ENCODE measurements at regions not wholly inside any gene's neighbourhood (a gene's known extent, or its start where the extent isn't known, plus 50 kb on each side); places are given as distances from the start of the nearest gene placed in this dataset.

DNA sequence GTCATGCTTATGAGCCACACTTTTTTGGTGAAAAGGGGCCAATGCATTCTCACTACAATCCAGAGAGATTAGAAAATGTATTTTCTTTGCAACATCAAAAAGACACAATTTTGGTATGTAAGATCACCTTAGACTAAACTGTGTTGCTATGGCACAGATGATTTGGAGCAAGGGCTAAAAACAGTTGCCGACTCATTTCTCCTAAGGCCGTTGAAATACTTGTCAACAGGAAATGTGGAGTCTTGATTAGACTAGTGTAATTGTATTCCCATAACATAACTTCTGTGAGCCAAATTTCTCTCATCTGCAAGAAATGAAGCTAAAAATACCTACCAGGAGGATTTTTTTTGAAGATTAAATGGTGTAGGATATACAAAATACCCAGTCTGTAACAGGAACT lies 2547.7 kb downstream of the ARAP2 start:
- TF ChIP-seq, protein P1, sequence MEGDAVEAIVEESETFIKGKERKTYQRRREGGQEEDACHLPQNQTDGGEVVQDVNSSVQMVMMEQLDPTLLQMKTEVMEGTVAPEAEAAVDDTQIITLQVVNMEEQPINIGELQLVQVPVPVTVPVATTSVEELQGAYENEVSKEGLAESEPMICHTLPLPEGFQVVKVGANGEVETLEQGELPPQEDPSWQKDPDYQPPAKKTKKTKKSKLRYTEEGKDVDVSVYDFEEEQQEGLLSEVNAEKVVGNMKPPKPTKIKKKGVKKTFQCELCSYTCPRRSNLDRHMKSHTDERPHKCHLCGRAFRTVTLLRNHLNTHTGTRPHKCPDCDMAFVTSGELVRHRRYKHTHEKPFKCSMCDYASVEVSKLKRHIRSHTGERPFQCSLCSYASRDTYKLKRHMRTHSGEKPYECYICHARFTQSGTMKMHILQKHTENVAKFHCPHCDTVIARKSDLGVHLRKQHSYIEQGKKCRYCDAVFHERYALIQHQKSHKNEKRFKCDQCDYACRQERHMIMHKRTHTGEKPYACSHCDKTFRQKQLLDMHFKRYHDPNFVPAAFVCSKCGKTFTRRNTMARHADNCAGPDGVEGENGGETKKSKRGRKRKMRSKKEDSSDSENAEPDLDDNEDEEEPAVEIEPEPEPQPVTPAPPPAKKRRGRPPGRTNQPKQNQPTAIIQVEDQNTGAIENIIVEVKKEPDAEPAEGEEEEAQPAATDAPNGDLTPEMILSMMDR (conservative IDR thresholded peaks at IDR 0.05; ENCODE audit: low read depth, low read length): no peak
- TF ChIP-seq EZH2 (IDR thresholded peaks at IDR 0.05; ENCODE audit: borderline replicate concordance, low read depth, low read length, poor library complexity, severe bottlenecking): no peak
